H1 (cell line): ENCODE measurements at regions not wholly inside any gene's neighbourhood (a gene's known extent, or its start where the extent isn't known, plus 50 kb on each side); places are given as distances from the start of the nearest gene placed in this dataset.

Source experiments
- CTCF ChIA-PET: fragments of 300-600 bp; sonication (Branson Sonifier 250); formaldehyde crosslinking; loops from one replicate; lab custom pipeline; 2021; ENCODE audit not compliant: partially characterized antibody; lab: Charles Lee
- POLR2A ChIA-PET: fragments of 300-600 bp; sonication (Branson Sonifier 250); formaldehyde crosslinking; loops from one replicate; lab custom pipeline; 2021; ENCODE audit warnings: inconsistent platforms; ENCODE audit not compliant: partially characterized antibody; lab: Charles Lee
- DNase-seq, 2 experiments: peaks; one replicate each; pipeline versions ENCODE4 v3.0.0 to v3.0.0-alpha.2; 2010 to 2022; ENCODE audit warnings: low spot score in 2 of 2, low read depth in 1 of 2, mixed read lengths in 1 of 2
- FAIRE-seq: peaks from 2 replicates; lab custom pipeline; 2011; peaks lifted over from hg19 to GRCh38; lab: Jason Lieb, UNC
- H2AFZ ChIP-seq: 2 replicates; pipeline ENCODE4 v1.8.1; 2012; ENCODE audit warnings: low read length, inconsistent platforms
- H2AK5ac ChIP-seq: 2 replicates; pipeline ENCODE4 v1.6.1; 2013; ENCODE audit warnings: low read depth, low read length
- H2BK120ac ChIP-seq: replicated peaks from 2 replicates; pipeline ENCODE3; 2013; ENCODE audit warnings: low read depth, low read length, inconsistent platforms
- H2BK12ac ChIP-seq: 2 replicates; pipeline ENCODE4 v1.6.1; 2013; ENCODE audit warnings: low read depth, low read length
- H2BK15ac ChIP-seq: 2 replicates; pipeline ENCODE4 v1.6.1; 2013; ENCODE audit warnings: low read length
- H2BK20ac ChIP-seq: 2 replicates; pipeline ENCODE4 v1.6.1; 2013; ENCODE audit warnings: low read length
- H2BK5ac ChIP-seq: 2 replicates; pipeline ENCODE4 v1.6.1; 2013; ENCODE audit warnings: low read depth, low read length
- H3K14ac ChIP-seq: 2 replicates; pipeline ENCODE4 v1.6.1; 2013; ENCODE audit warnings: inconsistent platforms; ENCODE audit not compliant: insufficient read length
- H3K18ac ChIP-seq: 2 replicates; pipeline ENCODE4 v1.6.1; 2013; ENCODE audit warnings: low read length; ENCODE audit errors: extremely low read depth
- H3K23ac ChIP-seq: 2 replicates; pipeline ENCODE4 v1.6.1; 2013; ENCODE audit warnings: inconsistent platforms; ENCODE audit not compliant: insufficient read length
- H3K23me2 ChIP-seq: 2 replicates; pipeline ENCODE4 v1.6.1; 2013; ENCODE audit warnings: low read depth, low read length
- H3K27ac ChIP-seq: 2 replicates; pipeline ENCODE4 v1.6.1; 2011; ENCODE audit warnings: low read depth, low read length, inconsistent platforms
- H3K27me3 ChIP-seq, 4 experiments: replicated peaks in 1 of 4; 1 replicate in 1 of 4; 2 replicates in 3 of 4; pipeline versions ENCODE4 v1.6.1 to v1.8.1; 2011 to 2013; ENCODE audit warnings: low read length in 3 of 4, mild to moderate bottlenecking in 3 of 4, inconsistent platforms in 2 of 4, mixed read lengths in 2 of 4, moderate library complexity in 1 of 4; ENCODE audit not compliant: control insufficient read depth in 3 of 4, insufficient read depth in 3 of 4; ENCODE audit errors: extremely low read depth in 1 of 4
- H3K36me3 ChIP-seq, 4 experiments: 2 replicates each; pipeline versions ENCODE4 v1.6.1 to v1.8.1; 2011 to 2013; ENCODE audit warnings: mild to moderate bottlenecking in 4 of 4, low read length in 3 of 4, moderate library complexity in 2 of 4, control low read depth in 1 of 4, inconsistent platforms in 1 of 4; ENCODE audit not compliant: insufficient read depth in 4 of 4, control insufficient read depth in 2 of 4
- H3K4ac ChIP-seq: replicated peaks from 2 replicates; pipeline ENCODE3; 2013; ENCODE audit warnings: low read length, low read depth, mixed read lengths, inconsistent platforms; ENCODE audit not compliant: insufficient read length
- H3K4me1 ChIP-seq, 4 experiments: replicated peaks in 1 of 4; 1 replicate in 1 of 4; 2 replicates in 3 of 4; pipeline versions ENCODE4 v1.6.1 to v1.8.1; 2011 to 2013; ENCODE audit warnings: low read length in 3 of 4, inconsistent platforms in 2 of 4, mixed read lengths in 1 of 4; ENCODE audit not compliant: insufficient read depth in 4 of 4, control insufficient read depth in 3 of 4
- H3K4me2 ChIP-seq, 2 experiments: 2 replicates each; pipeline versions ENCODE4 v1.6.1 to v1.8.1; 2011 to 2013; ENCODE audit warnings: low read depth in 2 of 2, low read length in 2 of 2, control low read depth in 1 of 2, inconsistent platforms in 1 of 2, mild to moderate bottlenecking in 1 of 2; ENCODE audit not compliant: insufficient read depth in 1 of 2
- H3K4me3 ChIP-seq, 4 experiments: fragments of 200-600, 300-600 bp in 1 of 4; sonication (generic), shearing (Covaris generic), sonication (Bioruptor Twin) in 1 of 4; 2 replicates each; pipeline versions ENCODE4 v1.5.1 to v1.8.1; 2011 to 2016; ENCODE audit warnings: low read length in 4 of 4, low read depth in 3 of 4, control low read depth in 2 of 4, inconsistent platforms in 2 of 4, mild to moderate bottlenecking in 2 of 4, mixed read lengths in 1 of 4, moderate library complexity in 1 of 4; ENCODE audit not compliant: insufficient read depth in 2 of 4; ENCODE audit errors: extremely low read depth in 1 of 4
- H3K56ac ChIP-seq: replicated peaks from 2 replicates; pipeline ENCODE3; 2013; ENCODE audit warnings: low read depth, mild to moderate bottlenecking, mixed read lengths, low read length, inconsistent platforms; ENCODE audit not compliant: insufficient read length
- H3K79me1 ChIP-seq: 2 replicates; pipeline ENCODE4 v1.6.1; 2013; ENCODE audit warnings: low read depth, low read length, control low read depth
- H3K79me2 ChIP-seq, 2 experiments: 2 replicates each; pipeline versions ENCODE4 v1.6.1 to v1.8.1; 2012 to 2013; ENCODE audit warnings: low read length in 2 of 2, mild to moderate bottlenecking in 2 of 2, inconsistent platforms in 1 of 2; ENCODE audit not compliant: insufficient read depth in 2 of 2, control insufficient read depth in 1 of 2
- H3K9ac ChIP-seq, 4 experiments: replicated peaks in 1 of 4; 1 replicate in 1 of 4; 2 replicates in 3 of 4; pipeline versions ENCODE4 v1.6.1 to v1.8.1; 2011 to 2013; ENCODE audit warnings: low read depth in 3 of 4, low read length in 3 of 4, control low read depth in 2 of 4, mild to moderate bottlenecking in 2 of 4, moderate library complexity in 2 of 4, inconsistent platforms in 1 of 4; ENCODE audit errors: extremely low read depth in 1 of 4
- H3K9me3 ChIP-seq, 2 experiments: 2 replicates each; pipeline versions ENCODE4 v1.6.1 to v1.8.1; 2012 to 2013; ENCODE audit warnings: mild to moderate bottlenecking in 2 of 2, moderate library complexity in 2 of 2, control low read depth in 1 of 2, inconsistent platforms in 1 of 2, low read depth in 1 of 2, low read length in 1 of 2, mixed read lengths in 1 of 2; ENCODE audit not compliant: insufficient read depth in 2 of 2
- H4K20me1 ChIP-seq, 2 experiments: replicated peaks in 1 of 2; 2 replicates each; pipeline versions ENCODE3 to v1.8.1; 2011 to 2013; ENCODE audit warnings: inconsistent platforms in 2 of 2, low read length in 2 of 2, mild to moderate bottlenecking in 1 of 2; ENCODE audit not compliant: insufficient read depth in 2 of 2, control insufficient read depth in 1 of 2
- H4K5ac ChIP-seq: 2 replicates; pipeline ENCODE4 v1.6.1; 2013; ENCODE audit warnings: low read length, low read depth, mixed read lengths, inconsistent platforms; ENCODE audit not compliant: insufficient read length
- H4K8ac ChIP-seq: 2 replicates; pipeline ENCODE4 v1.8.0; 2013; ENCODE audit warnings: mild to moderate bottlenecking, moderate library complexity, low read length, inconsistent platforms; ENCODE audit not compliant: insufficient read depth; ENCODE audit errors: extremely low read depth
- H4K91ac ChIP-seq: replicated peaks from 2 replicates; pipeline ENCODE3; 2013; ENCODE audit warnings: low read length, mixed read lengths, inconsistent platforms; ENCODE audit not compliant: insufficient read length
- CTCF ChIP-seq, 3 experiments: IDR thresholded peaks; 1 replicate in 2 of 3; 2 replicates in 1 of 3; pipeline versions ENCODE4 v1.5.1 to v1.6.1; 2011; ENCODE audit warnings: low read length in 3 of 3, mild to moderate bottlenecking in 3 of 3, inconsistent platforms in 2 of 3, low read depth in 1 of 3, moderate library complexity in 1 of 3; ENCODE audit not compliant: insufficient read depth in 1 of 3; ENCODE audit errors: control extremely low read depth in 1 of 3
- E2F6 ChIP-seq: IDR thresholded peaks from 2 replicates; pipeline ENCODE4 v1.6.1; 2012; ENCODE audit warnings: inconsistent platforms
- FOSL1 ChIP-seq: IDR thresholded peaks from 2 replicates; pipeline ENCODE4 v1.6.1; 2011; ENCODE audit warnings: mild to moderate bottlenecking, low read depth, low read length, moderate library complexity; ENCODE audit not compliant: insufficient read depth
- GABPA ChIP-seq: IDR thresholded peaks from 2 replicates; pipeline ENCODE4 v1.6.1; 2011; ENCODE audit warnings: mild to moderate bottlenecking, low read length, moderate library complexity, borderline replicate concordance; ENCODE audit not compliant: insufficient read depth
- MAX ChIP-seq: IDR thresholded peaks from 2 replicates; pipeline ENCODE4 v1.6.1; 2012; ENCODE audit warnings: inconsistent platforms
- NRF1 ChIP-seq: IDR thresholded peaks from 2 replicates; pipeline ENCODE4 v1.6.1; 2011; ENCODE audit warnings: mild to moderate bottlenecking, low read depth, low read length, improper control_type of control experiment
- POU5F1 ChIP-seq: IDR thresholded peaks from 2 replicates; pipeline ENCODE4 v1.6.1; 2011; ENCODE audit warnings: low read depth, mild to moderate bottlenecking, low read length, moderate library complexity
- SAP30 ChIP-seq: fragments of 300-600 bp; sonication (generic); IDR thresholded peaks from 2 replicates; pipeline ENCODE4 v1.7.1; 2012; ENCODE audit warnings: low read length, moderate library complexity, mild to moderate bottlenecking, inconsistent platforms; ENCODE audit not compliant: insufficient read depth, insufficient replicate concordance
- TEAD4 ChIP-seq: IDR thresholded peaks from 2 replicates; pipeline ENCODE4 v1.6.1; 2012; ENCODE audit warnings: low read depth, low read length, inconsistent platforms, mixed read lengths
- ZNF274 ChIP-seq: IDR thresholded peaks from 2 replicates; pipeline ENCODE4 v1.7.0; 2012; ENCODE audit warnings: low read length, borderline replicate concordance; ENCODE audit errors: extremely low read depth
- WGBS, 2 experiments: shearing (Covaris generic) in 1 of 2; methylation state at CpG; one replicate each; pipeline versions ENCODE4 v1.1.6 to v1.1.7; 2013 to 2015; ENCODE audit warnings: low lambda C conversion rate in 2 of 2, mixed read lengths in 2 of 2, inconsistent platforms in 1 of 2, low coverage in 1 of 2, missing lambda C conversion rate in 1 of 2; ENCODE audit not compliant: insufficient replicate concordance in 2 of 2, insufficient coverage in 1 of 2, insufficient read length in 1 of 2; ENCODE audit errors: extremely low coverage in 1 of 2, missing lambda C conversion rate in 1 of 2; 5-methylcytosine and 5-hydroxymethylcytosine counted together

- Histone ChIP-seq H3K79me2 (no peaks in the 10 kb centered on the region), H3K9me3 (no peaks in the 10 kb centered on the region), H3K56ac (no peak overlapping the region), H3K36me3 (no peaks in the 10 kb centered on the region), H3K9ac (no peak overlapping the region), H3K27me3 (no peaks in the 10 kb centered on the region; a peak in 1 of 7 replicates), H2BK20ac (no peak overlapping the region), H2BK5ac (no peak overlapping the region), H4K8ac (no peak overlapping the region), H3K4ac (no peak overlapping the region), H3K4me3 (no peak overlapping the region), H3K4me2 (no peak overlapping the region), H2BK120ac (no peak overlapping the region), H3K18ac (no peak overlapping the region), H3K79me1 (no peaks in the 10 kb centered on the region), H3K4me1 (no peaks in the 10 kb centered on the region; a peak in 2 of 7 replicates), H2AK5ac (no peak overlapping the region), H2BK12ac (no peak overlapping the region), H4K91ac (no peak overlapping the region), H3K27ac (no peak overlapping the region), H4K5ac (no peak overlapping the region), H3K23me2 (no peaks in the 10 kb centered on the region), H2BK15ac (no peak overlapping the region), H4K20me1 (no peaks in the 10 kb centered on the region), H3K23ac (no peak overlapping the region), H3K14ac (no peak overlapping the region), H2AFZ (no peak overlapping the region)
- ChIA-PET POLR2A (no interaction called here), CTCF (interaction anchor here (0.5 to 0.9 kb wide), 3 partner anchors 71 to 1871 kb away, joined by 3 to 5 read pairs (median 3); no protein-coding TSS in a partner anchor)
- WGBS, 2 experiments = 88% methylated on average over 8 of the region's 8 CpGs; no CpG with 5 or more reads in 1 of the 2 experiments
- DNase-seq = no peak
- no peak for FAIRE-seq
- no peak for TF ChIP-seq SAP30
- TF ChIP-seq NRF1 = no peak
- TF ChIP-seq MAX = no peak
- TF ChIP-seq POU5F1 = no peak
- TF ChIP-seq ZNF274 = no peak
- TF ChIP-seq TEAD4 = no peak
- no peak for TF ChIP-seq FOSL1
- TF ChIP-seq CTCF (IDR thresholded peaks at IDR 0.05; ENCODE audit: control extremely low read depth in 1 of 3, insufficient read depth in 1 of 3, low read depth in 1 of 3, low read length in 3 of 3) = no peak
- no peak for TF ChIP-seq E2F6
- TF ChIP-seq GABPA = no peak
Measured at GRCh38 chr17:37842401-37842800, 81.8 kb upstream of the TBC1D3K start.
